GM12878 (cell line): ENCODE measurements at regions not wholly inside any gene's neighbourhood (a gene's known extent, or its start where the extent isn't known, plus 50 kb on each side); places are given as distances from the start of the nearest gene placed in this dataset.

ENCODE experiments used
- ATAC-seq: fragments of 200-7000 bp; cut with Tn5 transposase; 3 replicates; pipeline ENCODE4 v1.9.1; 2020; ENCODE audit warnings: mild to moderate bottlenecking, moderate library complexity
- BruUV-seq: library from RNA; stranded (reverse); fragments of 400-500 nt; replicated peaks from 2 replicates; lab custom pipeline; 2021; lab: Mats Ljungman, UMichigan
- CTCF ChIA-PET: fragments of 300-600 bp; sonication (Branson Sonifier 250); formaldehyde crosslinking; extraction: SDS; loops from one replicate; lab custom pipeline; 2021; ENCODE audit warnings: inconsistent platforms; lab: Yijun Ruan, JAX
- POLR2A ChIA-PET: fragments of 350-600 bp; formaldehyde crosslinking; extraction: SDS; loops from one replicate; lab custom pipeline; 2021; ENCODE audit warnings: inconsistent platforms; lab: Charles Lee
- RAD21 ChIA-PET: fragments of 300-600 bp; sonication (Branson Sonifier 250); formaldehyde crosslinking; loops from one replicate; lab custom pipeline; 2023; ENCODE audit warnings: antibody characterized with exemption; ENCODE audit not compliant: unreplicated experiment; lab: Charles Lee
- SMC1A ChIA-PET: fragments of 300-600 bp; sonication (Branson Sonifier 250); formaldehyde crosslinking; loops from one replicate; lab custom pipeline; 2023; ENCODE audit not compliant: unreplicated experiment, uncharacterized antibody; lab: Charles Lee
- DNase-seq: peaks from one replicate; pipeline ENCODE4 v3.0.0-alpha.2; 2011; ENCODE audit warnings: low read depth, low spot score
- FAIRE-seq: peaks from 3 replicates; lab custom pipeline; 2011; peaks lifted over from hg19 to GRCh38; lab: Jason Lieb, UNC
- H2AFZ ChIP-seq: 2 replicates; pipeline ENCODE4 v1.6.0; 2011; ENCODE audit warnings: low read depth, low read length, control low read depth; ENCODE audit not compliant: control insufficient read depth
- H3K27ac ChIP-seq: 2 replicates; pipeline ENCODE4 v1.5.1; 2011; ENCODE audit warnings: control low read depth; ENCODE audit not compliant: control insufficient read depth, insufficient read depth
- H3K27me3 ChIP-seq, 2 experiments: replicated peaks in 1 of 2; 2 replicates each; pipeline versions ENCODE4 v1.6.0 to v1.6.1; 2011; ENCODE audit warnings: low read length in 1 of 2; ENCODE audit not compliant: control insufficient read depth in 2 of 2, insufficient read depth in 2 of 2
- H3K36me3 ChIP-seq, 2 experiments: 2 replicates each; pipeline ENCODE4 v1.5.1; 2011; ENCODE audit warnings: low read length in 1 of 2; ENCODE audit not compliant: control insufficient read depth in 2 of 2, insufficient read depth in 2 of 2
- H3K4me1 ChIP-seq: 2 replicates; pipeline ENCODE4 v1.6.1; 2011; ENCODE audit warnings: mild to moderate bottlenecking, low read length, moderate library complexity, mixed read lengths; ENCODE audit not compliant: control insufficient read depth, insufficient read depth
- H3K4me2 ChIP-seq: 2 replicates; pipeline ENCODE4 v1.6.0; 2011; ENCODE audit warnings: control low read depth; ENCODE audit not compliant: control insufficient read depth, insufficient read depth
- H3K4me3 ChIP-seq: fragments of 200-600 bp; sonication (generic); 2 replicates; pipeline ENCODE4 v1.5.1; 2016
- H3K79me2 ChIP-seq: 2 replicates; pipeline ENCODE4 v1.6.0; 2011; ENCODE audit warnings: low read length; ENCODE audit not compliant: control insufficient read depth, insufficient read depth
- H3K9ac ChIP-seq: 2 replicates; pipeline ENCODE4 v1.8.0; 2011; ENCODE audit warnings: low read length, control low read depth, mixed read lengths; ENCODE audit not compliant: control insufficient read depth, insufficient read depth
- H3K9me3 ChIP-seq: replicated peaks from 3 replicates; pipeline ENCODE4 v1.5.1; 2011; ENCODE audit warnings: mild to moderate bottlenecking, low read length; ENCODE audit not compliant: control insufficient read depth, insufficient read depth
- H4K20me1 ChIP-seq: 2 replicates; pipeline ENCODE4 v1.6.0; 2011; ENCODE audit not compliant: control insufficient read depth, insufficient read depth
- MXI1 ChIP-seq: fragments of 150-350 bp; IDR thresholded peaks from 2 replicates; pipeline ENCODE4 v1.6.1; 2011; ENCODE audit warnings: low read depth, mild to moderate bottlenecking, inconsistent platforms, low read length, improper control_type of control experiment
- WGBS: methylation state at CpG from one replicate; pipeline ENCODE4 v1.1.6; 2016; ENCODE audit warnings: low lambda C conversion rate; ENCODE audit not compliant: insufficient replicate concordance, insufficient coverage; ENCODE audit errors: missing lambda C conversion rate; 5-methylcytosine and 5-hydroxymethylcytosine counted together
- in situ Hi-C: fragments of 300-500 bp; cut with MboI; formaldehyde crosslinking; loops from 9 replicates; pipeline ENCODE4 v1.14.3; 2018; ENCODE audit warnings: mixed read lengths
- intact Hi-C: fragments of 100-400 bp; cut with micrococcal nuclease; formaldehyde crosslinking; loops from one replicate; pipeline ENCODE4 v1.14.2; 2022; ENCODE audit not compliant: unreplicated experiment
- TF ChIP-seq, protein P1 (sequence below): IDR thresholded peaks from 2 replicates; pipeline ENCODE4 v1.6.1; 2012; ENCODE audit warnings: low read depth, low read length, improper control_type of control experiment
- TF ChIP-seq, protein P2 (sequence below): IDR thresholded peaks from 2 replicates; pipeline ENCODE4 v1.6.1; 2012; ENCODE audit warnings: improper control_type of control experiment, low read depth, low read length; ENCODE audit not compliant: insufficient replicate concordance

DNA sequence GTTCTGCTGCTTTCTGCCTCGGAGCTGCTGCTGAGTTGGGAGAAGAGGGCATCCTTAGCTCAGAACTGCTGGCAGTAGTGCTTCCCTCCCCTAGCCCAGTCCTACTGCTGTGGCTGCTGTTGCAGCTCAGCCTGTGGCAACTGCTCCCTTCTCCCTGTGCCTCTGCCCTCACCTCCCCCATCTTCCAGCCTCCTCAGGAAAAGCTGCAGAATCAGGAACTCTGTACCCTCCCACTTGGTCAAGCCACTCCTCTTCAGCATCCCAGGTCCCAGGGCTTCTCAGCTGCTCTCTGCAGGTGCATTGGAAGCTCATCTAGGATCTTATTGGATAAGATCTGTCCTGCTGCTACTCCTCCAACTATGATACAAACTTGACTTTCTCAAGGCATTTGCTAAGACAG is 316.7 kb downstream of the BRINP2 start:
- intact Hi-C loops: no loop called here
- H3K9me3 ChIP-seq: no peaks in the 10 kb centered on the region
- H3K4me2 ChIP-seq: no peak overlapping the region
- TF ChIP-seq MXI1: no peak
- TF ChIP-seq, protein P1, sequence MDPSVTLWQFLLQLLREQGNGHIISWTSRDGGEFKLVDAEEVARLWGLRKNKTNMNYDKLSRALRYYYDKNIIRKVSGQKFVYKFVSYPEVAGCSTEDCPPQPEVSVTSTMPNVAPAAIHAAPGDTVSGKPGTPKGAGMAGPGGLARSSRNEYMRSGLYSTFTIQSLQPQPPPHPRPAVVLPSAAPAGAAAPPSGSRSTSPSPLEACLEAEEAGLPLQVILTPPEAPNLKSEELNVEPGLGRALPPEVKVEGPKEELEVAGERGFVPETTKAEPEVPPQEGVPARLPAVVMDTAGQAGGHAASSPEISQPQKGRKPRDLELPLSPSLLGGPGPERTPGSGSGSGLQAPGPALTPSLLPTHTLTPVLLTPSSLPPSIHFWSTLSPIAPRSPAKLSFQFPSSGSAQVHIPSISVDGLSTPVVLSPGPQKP: no peak
- TF ChIP-seq, protein P2, sequence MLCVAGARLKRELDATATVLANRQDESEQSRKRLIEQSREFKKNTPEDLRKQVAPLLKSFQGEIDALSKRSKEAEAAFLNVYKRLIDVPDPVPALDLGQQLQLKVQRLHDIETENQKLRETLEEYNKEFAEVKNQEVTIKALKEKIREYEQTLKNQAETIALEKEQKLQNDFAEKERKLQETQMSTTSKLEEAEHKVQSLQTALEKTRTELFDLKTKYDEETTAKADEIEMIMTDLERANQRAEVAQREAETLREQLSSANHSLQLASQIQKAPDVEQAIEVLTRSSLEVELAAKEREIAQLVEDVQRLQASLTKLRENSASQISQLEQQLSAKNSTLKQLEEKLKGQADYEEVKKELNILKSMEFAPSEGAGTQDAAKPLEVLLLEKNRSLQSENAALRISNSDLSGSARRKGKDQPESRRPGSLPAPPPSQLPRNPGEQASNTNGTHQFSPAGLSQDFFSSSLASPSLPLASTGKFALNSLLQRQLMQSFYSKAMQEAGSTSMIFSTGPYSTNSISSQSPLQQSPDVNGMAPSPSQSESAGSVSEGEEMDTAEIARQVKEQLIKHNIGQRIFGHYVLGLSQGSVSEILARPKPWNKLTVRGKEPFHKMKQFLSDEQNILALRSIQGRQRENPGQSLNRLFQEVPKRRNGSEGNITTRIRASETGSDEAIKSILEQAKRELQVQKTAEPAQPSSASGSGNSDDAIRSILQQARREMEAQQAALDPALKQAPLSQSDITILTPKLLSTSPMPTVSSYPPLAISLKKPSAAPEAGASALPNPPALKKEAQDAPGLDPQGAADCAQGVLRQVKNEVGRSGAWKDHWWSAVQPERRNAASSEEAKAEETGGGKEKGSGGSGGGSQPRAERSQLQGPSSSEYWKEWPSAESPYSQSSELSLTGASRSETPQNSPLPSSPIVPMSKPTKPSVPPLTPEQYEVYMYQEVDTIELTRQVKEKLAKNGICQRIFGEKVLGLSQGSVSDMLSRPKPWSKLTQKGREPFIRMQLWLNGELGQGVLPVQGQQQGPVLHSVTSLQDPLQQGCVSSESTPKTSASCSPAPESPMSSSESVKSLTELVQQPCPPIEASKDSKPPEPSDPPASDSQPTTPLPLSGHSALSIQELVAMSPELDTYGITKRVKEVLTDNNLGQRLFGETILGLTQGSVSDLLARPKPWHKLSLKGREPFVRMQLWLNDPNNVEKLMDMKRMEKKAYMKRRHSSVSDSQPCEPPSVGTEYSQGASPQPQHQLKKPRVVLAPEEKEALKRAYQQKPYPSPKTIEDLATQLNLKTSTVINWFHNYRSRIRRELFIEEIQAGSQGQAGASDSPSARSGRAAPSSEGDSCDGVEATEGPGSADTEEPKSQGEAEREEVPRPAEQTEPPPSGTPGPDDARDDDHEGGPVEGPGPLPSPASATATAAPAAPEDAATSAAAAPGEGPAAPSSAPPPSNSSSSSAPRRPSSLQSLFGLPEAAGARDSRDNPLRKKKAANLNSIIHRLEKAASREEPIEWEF: no peak
- H4K20me1 ChIP-seq: no peaks in the 10 kb centered on the region
- 0% methylated on average over 1 of the region's 1 CpG for WGBS
- no peak overlapping the region for H3K27ac ChIP-seq
- no peaks in the 10 kb centered on the region; a peak in 1 of 4 replicates for H3K27me3 ChIP-seq
- H2AFZ ChIP-seq: no peak overlapping the region
- ChIA-PET SMC1A (no interaction called here), CTCF (no interaction called here), POLR2A (no interaction called here), RAD21 (no interaction called here)
- H3K4me3 ChIP-seq: no peak overlapping the region
- H3K36me3 ChIP-seq: no peaks in the 10 kb centered on the region
- ATAC-seq (no peak), DNase-seq (no peak), FAIRE-seq (no peak)
- no peaks in the 10 kb centered on the region for H3K4me1 ChIP-seq
- in situ Hi-C loops: no loop called here
- no peak overlapping the region for H3K9ac ChIP-seq
- no TSS peak for BruUV-seq
- no peaks in the 10 kb centered on the region for H3K79me2 ChIP-seq
